ENCODE measurements at regions not wholly inside any gene's neighbourhood (a gene's known extent, or its start where the extent isn't known, plus 50 kb on each side); places are given as distances from the start of the nearest gene placed in this dataset.
"Not testable (repeated sequence)": the region's sequence is repeated elsewhere in the genome, so short reads cannot be mapped to it uniquely, and the experiment has no call there.

GRCh38 chr12:40170593-40170992 lies 54.2 kb upstream of the LRRK2 start:
- Mint-ChIP-seq H3K36me3 (ENCODE audit: low read depth) (no peaks in the 10 kb centered on the region), H3K27me3 (peaks cover 7% of the 10 kb centered on the region), H3K4me1 (ENCODE audit: low read depth) (no peaks in the 10 kb centered on the region), H3K9me3 (no peaks in the 10 kb centered on the region), H3K4me3 (no peak overlapping the region), H3K27ac (no peak overlapping the region)
- Histone ChIP-seq H3K27ac (ENCODE audit: low read depth in 1 of 2, low read length in 2 of 2) (no peak overlapping the region), H3K9me3 (ENCODE audit: control insufficient read depth in 1 of 2, insufficient read depth in 1 of 2, low read length in 2 of 2) (no peaks in the 10 kb centered on the region), H3K4me1 (ENCODE audit: insufficient read depth, low read length) (peaks cover 4% of the 10 kb centered on the region), H3K36me3 (ENCODE audit: insufficient read depth, low read length) (no peaks in the 10 kb centered on the region), H3K27me3 (ENCODE audit: control insufficient read depth in 1 of 2, insufficient read depth in 2 of 2, low read length in 2 of 2) (no peaks in the 10 kb centered on the region), H3K4me3 (ENCODE audit: low read length) (no peak overlapping the region)
- no peak for TF ChIP-seq CTCF (IDR thresholded peaks at IDR 0.05)
- CTCF ChIA-PET, result no interaction called here
- intact Hi-C loops (cut with DNase I, micrococcal nuclease), result no loop called here
- no peak for ATAC-seq (ENCODE audit: poor library complexity)
- POLR2A ChIA-PET, result no interaction called here
- no peak for DNase-seq

- POLR2A ChIA-PET, result no interaction called here
- H3K27ac ChIP-seq (ENCODE audit: low read depth in 1 of 2, low read length in 2 of 2), result no peak overlapping the region
- CTCF ChIA-PET, result no interaction called here
- H3K36me3 ChIP-seq (ENCODE audit: insufficient read depth, low read length), result no peaks in the 10 kb centered on the region
- intact Hi-C loops (cut with DNase I, micrococcal nuclease), result no loop called here
- no peak for ATAC-seq (ENCODE audit: poor library complexity)
- Mint-ChIP-seq H3K36me3 (ENCODE audit: low read depth) (no peaks in the 10 kb centered on the region), H3K9me3 (peaks cover 3% of the 10 kb centered on the region), H3K4me1 (ENCODE audit: low read depth) (no peaks in the 10 kb centered on the region), H3K4me3 (no peak overlapping the region), H3K27ac (no peak overlapping the region), H3K27me3 (peaks cover 7% of the 10 kb centered on the region)
- no peak overlapping the region for H3K4me3 ChIP-seq (ENCODE audit: low read length)
- no peak for TF ChIP-seq CTCF (IDR thresholded peaks at IDR 0.05)
- H3K4me1 ChIP-seq (ENCODE audit: insufficient read depth, low read length), result peaks cover 4% of the 10 kb centered on the region
- DNase-seq, result peak in 1 of 14 experiments; percentile 33
- H3K27me3 ChIP-seq (ENCODE audit: control insufficient read depth in 1 of 2, insufficient read depth in 2 of 2, low read length in 2 of 2), result no peaks in the 10 kb centered on the region
- no peaks in the 10 kb centered on the region for H3K9me3 ChIP-seq (ENCODE audit: control insufficient read depth in 1 of 2, insufficient read depth in 1 of 2, low read length in 2 of 2)
These were observed 55.9 kb upstream of the LRRK2 start for GRCh38 chr12:40168868-40169267.

GRCh38 chr12:40168419-40168818 lies 56.4 kb upstream of the LRRK2 start:
- intact Hi-C loops (cut with DNase I, micrococcal nuclease), result not testable (repeated sequence)

GRCh38 chr12:40168001-40168400 lies 56.8 kb upstream of the LRRK2 start:
- intact Hi-C loops (cut with DNase I, micrococcal nuclease), result no loop called here
- ChIA-PET POLR2A (no interaction called here), CTCF (no interaction called here)
- H3K9me3 ChIP-seq (ENCODE audit: control insufficient read depth in 1 of 2, insufficient read depth in 1 of 2, low read length in 2 of 2), result no peaks in the 10 kb centered on the region
- no peak overlapping the region for H3K4me3 ChIP-seq (ENCODE audit: low read length)
- H3K27me3 Mint-ChIP-seq, result peaks cover 5% of the 10 kb centered on the region
- TF ChIP-seq CTCF (IDR thresholded peaks at IDR 0.05), result no peak
- H3K27ac ChIP-seq (ENCODE audit: low read depth in 1 of 2, low read length in 2 of 2), result no peak overlapping the region
- no peaks in the 10 kb centered on the region for H3K36me3 ChIP-seq (ENCODE audit: insufficient read depth, low read length)
- no peaks in the 10 kb centered on the region for H3K36me3 Mint-ChIP-seq (ENCODE audit: low read depth)
- H3K9me3 Mint-ChIP-seq, result peaks cover 3% of the 10 kb centered on the region
- no peak overlapping the region for H3K27ac Mint-ChIP-seq
- peaks cover 4% of the 10 kb centered on the region for H3K4me1 ChIP-seq (ENCODE audit: insufficient read depth, low read length)
- DNase-seq (no peak), ATAC-seq (ENCODE audit: poor library complexity) (no peak)
- H3K27me3 ChIP-seq (ENCODE audit: control insufficient read depth in 1 of 2, insufficient read depth in 2 of 2, low read length in 2 of 2), result no peaks in the 10 kb centered on the region
- no peak overlapping the region for H3K4me3 Mint-ChIP-seq
- no peaks in the 10 kb centered on the region for H3K4me1 Mint-ChIP-seq (ENCODE audit: low read depth)

More at GRCh38 chr12:40168419-40168818, 56.4 kb upstream of the LRRK2 start:
- POLR2A ChIA-PET; H3K4me1 Mint-ChIP-seq (ENCODE audit: low read depth); H3K9me3 ChIP-seq (ENCODE audit: control insufficient read depth in 1 of 2, insufficient read depth in 1 of 2, low read length in 2 of 2); H3K4me3 Mint-ChIP-seq; H3K27ac Mint-ChIP-seq; H3K9me3 Mint-ChIP-seq; H3K4me1 ChIP-seq (ENCODE audit: insufficient read depth, low read length); H3K27ac ChIP-seq (ENCODE audit: low read depth in 1 of 2, low read length in 2 of 2); H3K36me3 ChIP-seq (ENCODE audit: insufficient read depth, low read length); H3K27me3 ChIP-seq (ENCODE audit: control insufficient read depth in 1 of 2, insufficient read depth in 2 of 2, low read length in 2 of 2); H3K27me3 Mint-ChIP-seq; ATAC-seq (ENCODE audit: poor library complexity); CTCF ChIA-PET; H3K36me3 Mint-ChIP-seq (ENCODE audit: low read depth); H3K4me3 ChIP-seq (ENCODE audit: low read length); DNase-seq: not testable (repeated sequence)

Data from CD4-positive, alpha-beta T cell (primary cell).